Activated B cell treated with CpG ODN at 0.5 μM for 24 hours (primary cell): ENCODE measurements at regions not wholly inside any gene's neighbourhood (a gene's known extent, or its start where the extent isn't known, plus 50 kb on each side); places are given as distances from the start of the nearest gene placed in this dataset.

Source experiments
- ATAC-seq: fragments of 200-7000 bp; cut with Tn5 transposase; one replicate; pipeline ENCODE4 v1.10.0; 2021; ENCODE audit warnings: low read depth, mild to moderate bottlenecking, moderate library complexity
- CTCF ChIA-PET: fragments of 350-600 bp; sonication (Branson Sonifier 250); formaldehyde crosslinking; loops from one replicate; lab custom pipeline; 2021; ENCODE audit warnings: antibody characterized with exemption; lab: Charles Lee
- POLR2A ChIA-PET: fragments of 350-600 bp; sonication (Branson Sonifier 250); formaldehyde crosslinking; loops from one replicate; lab custom pipeline; 2021; ENCODE audit warnings: antibody characterized with exemption; lab: Charles Lee
- DNase-seq: peaks from one replicate; pipeline ENCODE4 v3.0.0; 2022
- H3K27ac Mint-ChIP-seq: one replicate; pipeline ENCODE4 v1.8.0; 2020; ENCODE audit warnings: mixed read lengths
- H3K27me3 Mint-ChIP-seq: one replicate; pipeline ENCODE4 v1.8.0; 2021; ENCODE audit warnings: mixed read lengths
- H3K36me3 Mint-ChIP-seq: one replicate; pipeline ENCODE4 v1.8.0; 2021; ENCODE audit warnings: low read depth, mixed read lengths
- H3K4me1 Mint-ChIP-seq: one replicate; pipeline ENCODE4 v1.8.0; 2021; ENCODE audit warnings: mixed read lengths
- H3K4me3 Mint-ChIP-seq: one replicate; pipeline ENCODE4 v1.8.0; 2020; ENCODE audit warnings: mild to moderate bottlenecking, mixed read lengths
- H3K9me3 Mint-ChIP-seq: one replicate; pipeline ENCODE4 v1.8.0; 2020; ENCODE audit warnings: mixed read lengths
- CTCF ChIP-seq: fragments of 200-600 bp; IDR thresholded peaks from one replicate; pipeline ENCODE4 v1.8.0; 2022; ENCODE audit warnings: antibody characterized with exemption, mild to moderate bottlenecking
- intact Hi-C: fragments of 100-400 bp; cut with micrococcal nuclease; formaldehyde crosslinking; loops from one replicate; pipeline ENCODE4 v1.15.1; 2024

GRCh38 chr3:43913036-43913948 is 222.6 kb downstream of the ABHD5 start:
- no peak for ATAC-seq
- intact Hi-C loops, result no loop called here
- Mint-ChIP-seq H3K36me3 (no peaks in the 10 kb centered on the region), H3K4me1 (peaks cover 5% of the 10 kb centered on the region), H3K27me3 (peaks cover 2% of the 10 kb centered on the region), H3K9me3 (peaks cover 4% of the 10 kb centered on the region), H3K27ac (no peak overlapping the region), H3K4me3 (no peak overlapping the region)
- no peak for TF ChIP-seq CTCF
- no peak for DNase-seq
- POLR2A ChIA-PET, result no interaction called here
- CTCF ChIA-PET, result no interaction called here

- Mint-ChIP-seq H3K36me3 (no peaks in the 10 kb centered on the region), H3K9me3 (peaks cover 4% of the 10 kb centered on the region), H3K27me3 (peaks cover 4% of the 10 kb centered on the region), H3K4me3 (no peak overlapping the region), H3K27ac (no peak overlapping the region), H3K4me1 (peaks cover 5% of the 10 kb centered on the region)
- TF ChIP-seq CTCF, result no peak
- CTCF ChIA-PET, result no interaction called here
- POLR2A ChIA-PET, result no interaction called here
- intact Hi-C loops, result no loop called here
- ATAC-seq, result no peak
- no peak for DNase-seq
Observed at GRCh38 chr3:43914269-43914668, 223.5 kb downstream of the ABHD5 start.

- intact Hi-C loops, result no loop called here
- no peaks in the 10 kb centered on the region for H3K36me3 Mint-ChIP-seq
- no peak for TF ChIP-seq CTCF
- DNase-seq (no peak), ATAC-seq (no peak)
- no peak overlapping the region for H3K4me3 Mint-ChIP-seq
- no peak overlapping the region for H3K27ac Mint-ChIP-seq
- H3K4me1 Mint-ChIP-seq, result peaks cover 5% of the 10 kb centered on the region
- ChIA-PET CTCF (no interaction called here), POLR2A (no interaction called here)
- H3K27me3 Mint-ChIP-seq, result peaks cover 12% of the 10 kb centered on the region
- peaks cover 4% of the 10 kb centered on the region for H3K9me3 Mint-ChIP-seq
Observed at GRCh38 chr3:43915546-43915945, 224.8 kb downstream of the ABHD5 start.

GRCh38 chr3:43917361-43917760 is 226.6 kb downstream of the ABHD5 start:
- TF ChIP-seq CTCF, result no peak
- Mint-ChIP-seq H3K4me1 (peaks cover 5% of the 10 kb centered on the region), H3K36me3 (no peaks in the 10 kb centered on the region), H3K27ac (no peak overlapping the region), H3K4me3 (no peak overlapping the region), H3K27me3 (peaks cover 25% of the 10 kb centered on the region), H3K9me3 (peaks cover 4% of the 10 kb centered on the region)
- ChIA-PET POLR2A (no interaction called here), CTCF (no interaction called here)
- ATAC-seq (no peak), DNase-seq (no peak)
- intact Hi-C loops, result no loop called here

GRCh38 chr3:43919029-43919428 is 228.3 kb downstream of the ABHD5 start:
- intact Hi-C loops, result no loop called here
- CTCF ChIA-PET, result no interaction called here
- Mint-ChIP-seq H3K4me3 (no peak overlapping the region), H3K4me1 (peaks cover under 1% of the 10 kb centered on the region), H3K27ac (no peak overlapping the region), H3K27me3 (peaks cover 36% of the 10 kb centered on the region), H3K9me3 (peaks cover under 1% of the 10 kb centered on the region), H3K36me3 (no peaks in the 10 kb centered on the region)
- POLR2A ChIA-PET, result no interaction called here
- TF ChIP-seq CTCF, result no peak
- DNase-seq (no peak), ATAC-seq (no peak)
